GM21825 (cell line): ENCODE measurements at regions not wholly inside any gene's neighbourhood (a gene's known extent, or its start where the extent isn't known, plus 50 kb on each side); places are given as distances from the start of the nearest gene placed in this dataset.
A peak's percentile ranks its signal among the peaks of the same experiment; 100 is the strongest.

Experiments used
- ATAC-seq: cut with Tn5 transposase; IDR thresholded peaks from one replicate; pipeline ENCODE4 v1.9.1; 2021; ENCODE audit warnings: mild to moderate bottlenecking, moderate library complexity; ENCODE audit not compliant: unreplicated experiment

GRCh38 chr6:62480544-62480943 is 194.5 kb upstream of the KHDRBS2 start:
- ATAC-seq = no peak

DNA sequence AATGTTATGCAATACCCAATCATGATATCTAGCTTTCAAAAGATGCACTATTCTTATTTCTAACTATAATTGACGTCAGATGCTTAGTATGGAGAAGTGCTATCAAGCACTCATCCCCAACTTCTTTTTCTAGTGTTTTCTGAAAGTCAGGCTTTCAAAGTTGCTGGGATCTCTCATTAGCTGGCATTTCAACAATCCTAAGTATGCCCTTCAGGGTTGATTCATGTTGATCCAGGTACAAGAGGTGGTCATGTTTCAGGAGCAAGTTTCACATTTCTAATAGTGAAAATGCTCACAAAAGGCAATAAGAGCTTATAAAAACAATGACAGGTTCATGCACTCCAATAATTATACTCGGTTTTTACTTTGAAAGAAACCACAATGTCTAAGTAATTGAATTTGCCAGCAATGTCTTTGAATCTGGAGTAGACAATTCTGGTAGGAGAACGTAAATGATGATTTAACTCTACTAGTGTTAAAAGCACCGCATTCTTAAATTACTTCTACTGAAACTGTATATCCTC is 193.7 kb upstream of the KHDRBS2 start:
- no peak for ATAC-seq

DNA sequence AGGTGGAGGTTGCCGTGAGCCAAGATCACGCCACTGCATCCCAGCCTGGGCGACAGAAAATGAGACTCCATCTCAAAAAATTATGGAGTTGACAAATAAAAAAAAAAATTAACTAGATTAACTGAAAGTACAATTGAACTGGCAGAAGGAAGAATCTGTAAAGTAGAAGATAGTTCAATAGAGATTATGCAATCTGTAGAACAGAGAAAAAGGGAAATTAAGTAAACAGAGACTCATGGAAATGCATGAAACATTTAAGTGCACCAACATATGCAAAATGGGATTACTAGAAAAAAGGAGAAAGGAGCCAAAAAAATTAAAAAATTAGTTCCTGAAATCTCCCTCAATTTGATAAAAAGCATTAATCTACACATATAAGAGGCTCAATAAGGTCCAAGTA is 188.8 kb upstream of the KHDRBS2 start:
- ATAC-seq = no peak

DNA sequence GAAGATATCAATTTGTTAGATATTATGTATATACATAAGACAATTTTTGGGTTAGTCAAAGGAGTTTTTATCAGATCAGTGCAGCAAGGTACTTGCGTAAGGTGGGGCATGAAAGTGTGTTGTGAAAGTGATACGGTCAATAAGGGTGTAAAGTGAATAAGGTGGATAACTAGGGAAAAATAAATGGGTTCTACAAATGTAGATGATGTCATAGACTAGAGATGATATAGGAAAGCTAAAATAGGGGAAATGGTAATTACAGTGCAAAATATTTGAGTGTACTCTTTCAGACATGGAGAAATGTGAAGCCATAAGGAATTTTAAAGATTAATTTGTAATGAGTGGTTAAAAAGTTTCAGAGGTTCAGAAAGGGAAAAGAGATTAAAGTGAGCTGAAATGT is 180.6 kb upstream of the KHDRBS2 start:
- no peak for ATAC-seq

DNA sequence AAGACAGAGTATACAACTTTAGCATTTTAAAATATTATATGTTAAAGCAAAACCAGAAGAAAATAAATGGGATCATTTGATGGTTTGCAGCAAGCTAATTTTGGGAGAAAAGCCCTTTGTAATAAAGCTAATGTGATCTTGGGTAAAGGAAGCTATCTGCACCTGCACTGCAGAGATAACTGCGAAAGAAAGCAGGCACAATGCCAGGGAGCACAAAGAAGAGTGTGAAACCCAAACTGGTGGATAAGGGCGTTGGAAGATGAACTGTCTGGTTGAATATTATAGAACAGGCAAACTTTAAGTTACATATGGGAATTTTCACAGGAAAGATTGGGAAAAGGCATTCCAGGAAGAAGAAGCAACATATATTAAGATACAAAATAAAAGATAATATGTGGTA is 179.2 kb upstream of the KHDRBS2 start:
- ATAC-seq = no peak

DNA sequence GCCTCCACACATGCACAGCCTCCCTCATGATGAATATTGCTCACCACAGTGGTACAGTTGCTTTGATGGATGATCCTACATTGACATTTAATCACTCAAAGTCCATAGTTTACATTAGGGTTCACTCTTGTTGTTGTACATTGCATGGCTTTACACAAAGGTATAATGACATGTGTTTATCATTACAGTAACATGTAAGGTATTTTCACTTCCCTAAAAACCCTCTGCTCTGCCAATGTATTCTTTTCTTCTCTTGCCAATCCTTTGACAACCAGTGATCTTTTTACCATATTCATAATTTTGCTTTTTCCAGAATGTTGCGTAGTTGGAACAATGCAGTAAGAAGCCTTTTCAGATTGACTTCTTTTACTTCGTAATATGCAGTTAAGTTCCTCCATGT is 166.6 kb upstream of the KHDRBS2 start:
- ATAC-seq = no peak

DNA sequence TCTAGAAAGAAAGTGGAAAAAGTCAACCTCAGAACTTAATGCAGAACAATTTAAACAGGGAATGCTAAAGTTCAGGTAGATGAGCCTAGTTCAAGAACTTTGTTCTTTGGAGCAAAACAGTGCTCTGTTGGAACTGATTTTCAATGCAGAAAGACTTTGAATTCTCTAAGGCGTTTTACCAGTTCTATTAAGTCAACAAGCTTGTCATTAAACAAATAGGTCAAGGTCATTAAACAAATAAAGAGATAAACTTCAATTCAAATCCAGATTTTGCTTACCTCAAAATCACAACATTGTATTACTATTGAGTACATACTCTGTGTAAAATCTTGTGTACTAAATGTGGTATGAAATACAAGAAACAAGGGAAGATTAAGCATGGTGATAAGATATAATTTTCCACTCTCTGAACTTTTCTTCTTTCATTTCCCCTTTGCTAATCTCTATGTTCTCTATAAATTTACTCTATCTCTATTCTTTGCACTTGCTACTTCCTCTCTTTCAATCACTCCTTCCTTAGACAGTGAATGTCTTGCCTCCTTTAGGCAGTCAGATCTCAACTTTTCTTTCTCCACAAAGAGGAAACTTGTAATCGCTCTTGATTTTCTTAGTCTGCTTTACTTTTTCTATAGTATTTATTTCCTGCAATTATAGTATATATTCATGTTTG is 160.8 kb upstream of the KHDRBS2 start:
- ATAC-seq = no peak

- no peak for ATAC-seq
These were observed 159.5 kb upstream of the KHDRBS2 start for GRCh38 chr6:62445521-62445920.

GRCh38 chr6:62441182-62441581 is 155.2 kb upstream of the KHDRBS2 start:
- no peak for ATAC-seq

DNA sequence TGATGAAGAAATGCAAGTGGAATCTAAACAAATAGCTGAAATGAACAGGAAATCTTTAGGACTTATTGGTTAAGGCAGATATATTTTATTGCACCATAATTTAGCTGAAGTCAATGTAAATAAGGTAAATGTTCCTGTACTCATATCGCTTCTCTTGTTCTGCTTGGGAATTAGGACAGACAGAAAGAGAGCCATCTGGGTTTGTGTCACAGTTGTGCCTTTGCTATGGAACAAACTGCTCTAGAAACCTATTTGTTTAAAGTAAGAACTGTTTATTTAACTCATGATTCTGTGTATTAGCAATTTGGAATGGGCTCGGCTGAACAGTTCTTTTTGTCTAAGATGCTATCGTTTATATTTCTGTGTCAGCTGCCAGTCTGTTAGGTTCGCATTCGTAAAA is 143.8 kb upstream of the KHDRBS2 start:
- no peak for ATAC-seq

GRCh38 chr6:62400521-62401259 is 114.7 kb upstream of the KHDRBS2 start:
- ATAC-seq = no peak

- ATAC-seq = no peak
These were observed 107.6 kb upstream of the KHDRBS2 start for GRCh38 chr6:62393608-62394007.

DNA sequence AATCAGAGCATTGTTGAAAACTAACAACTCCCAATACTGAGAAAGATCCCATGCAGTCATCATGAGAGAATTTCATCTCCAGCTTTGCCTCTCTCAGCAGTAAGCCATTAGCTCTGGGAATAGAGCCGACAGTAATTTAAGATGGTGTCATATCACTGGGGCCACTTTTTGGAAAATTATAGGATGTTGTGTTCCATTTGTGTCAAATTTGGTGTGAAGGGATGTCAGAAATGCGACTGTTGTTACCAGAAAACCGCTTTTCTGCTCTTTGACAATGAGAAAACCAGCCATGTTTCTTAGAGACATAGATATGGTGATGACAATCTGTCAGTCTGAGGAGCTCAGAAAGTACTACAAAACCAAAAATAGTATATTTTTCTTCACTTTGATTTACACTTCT is 106.3 kb upstream of the KHDRBS2 start:
- no peak for ATAC-seq

- ATAC-seq = no peak
These were observed 105.3 kb upstream of the KHDRBS2 start for GRCh38 chr6:62391358-62391757.

- ATAC-seq = no peak
These were observed 104.4 kb upstream of the KHDRBS2 start for GRCh38 chr6:62390401-62390800.

DNA sequence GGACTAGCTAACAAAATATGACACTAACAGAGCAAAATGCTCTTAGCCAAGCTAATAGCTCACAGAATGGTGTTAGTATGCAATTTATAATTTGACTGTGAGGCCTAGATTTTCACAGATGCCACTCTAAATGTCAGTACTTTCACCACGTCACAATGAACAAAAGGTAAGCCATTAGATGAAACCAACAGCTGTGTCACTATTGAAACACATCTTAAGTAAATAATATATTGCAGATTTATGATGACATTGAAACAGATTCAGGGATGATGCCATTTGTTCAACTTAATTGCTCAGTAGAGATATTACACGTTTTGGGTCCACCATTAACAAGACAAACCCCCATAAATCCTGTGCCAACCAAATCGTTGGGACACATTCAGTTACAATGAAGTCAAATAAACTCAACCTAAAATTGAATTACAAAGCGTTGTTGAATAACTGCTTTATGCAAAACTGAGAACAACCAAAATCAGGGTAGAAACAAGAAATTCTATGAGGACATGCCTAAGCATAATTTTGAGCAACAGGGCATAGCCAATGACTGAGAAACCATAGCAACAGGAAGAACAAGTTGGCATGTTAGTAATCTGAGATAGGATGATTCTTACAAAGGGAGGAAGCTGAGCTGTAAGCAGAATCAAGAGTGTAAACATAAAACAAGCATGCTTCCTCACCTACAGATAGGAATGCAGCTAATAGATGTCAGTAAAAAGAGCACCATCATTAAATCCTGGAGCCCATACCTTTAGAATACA is 85.6 kb upstream of the KHDRBS2 start:
- no peak for ATAC-seq

- ATAC-seq = peak; percentile 100
These were observed 81.6 kb upstream of the KHDRBS2 start for GRCh38 chr6:62367601-62368000.

- no peak for ATAC-seq
These were observed 76.1 kb upstream of the KHDRBS2 start for GRCh38 chr6:62362097-62362496.

- ATAC-seq = no peak
These were observed 71.8 kb upstream of the KHDRBS2 start for GRCh38 chr6:62357835-62358234.

GRCh38 chr6:62354261-62354660 is 68.2 kb upstream of the KHDRBS2 start:
- ATAC-seq = no peak

DNA sequence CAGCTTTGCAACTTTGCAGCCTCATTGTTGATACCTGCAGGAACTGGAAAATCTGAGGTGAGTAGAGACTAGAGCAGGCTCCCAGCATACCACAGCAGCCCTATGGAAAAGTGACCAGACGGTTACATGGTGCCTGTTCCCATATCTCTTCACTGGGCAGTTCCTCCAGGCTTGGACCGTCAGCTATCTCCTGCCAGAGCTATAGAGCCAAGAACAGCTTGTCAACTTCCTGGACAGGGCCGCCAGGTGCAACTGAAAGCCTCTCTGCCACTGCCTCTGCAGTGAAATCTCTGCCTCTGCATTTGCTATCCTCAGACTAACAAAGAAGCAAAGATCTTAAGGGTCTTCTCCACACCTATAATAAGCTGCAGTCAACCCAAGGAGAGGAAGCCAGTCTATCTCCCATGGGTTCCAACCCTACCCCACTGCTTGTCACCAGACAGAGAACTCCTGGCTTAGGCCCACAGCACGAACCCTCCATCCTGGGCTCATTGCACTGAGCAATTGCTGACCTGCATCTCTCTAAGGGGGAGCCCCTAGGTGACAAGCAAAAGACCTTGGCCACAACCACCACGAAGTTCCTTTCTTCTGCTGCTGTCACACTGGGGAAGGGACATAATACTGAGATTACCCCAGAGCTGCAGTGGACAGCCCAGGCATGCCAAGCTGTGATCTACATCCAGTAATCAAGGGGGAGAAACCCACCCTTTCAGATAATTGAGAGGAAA is 60.1 kb upstream of the KHDRBS2 start:
- no peak for ATAC-seq
